Adrenal gland (tissue), 5 donors: ENCODE measurements at regions not wholly inside any gene's neighbourhood (a gene's known extent, or its start where the extent isn't known, plus 50 kb on each side); places are given as distances from the start of the nearest gene placed in this dataset.

Experiments
- CTCF ChIP-seq, 6 experiments: fragments of 450-650 bp in 4 of 6; fragments of 200-600 bp in 2 of 6; sonication (generic) in 1 of 6; IDR thresholded peaks; 1 replicate in 5 of 6; 2 replicates in 1 of 6; pipeline versions ENCODE4 v1.5.1 to v1.8.0; 2016 to 2021; ENCODE audit warnings: antibody characterized with exemption in 6 of 6, mild to moderate bottlenecking in 2 of 6, moderate library complexity in 1 of 6
- POLR2A ChIP-seq, 2 donors: fragments of 450-650 bp; IDR thresholded peaks; one replicate each; pipeline ENCODE4 v1.6.1; 2017; ENCODE audit warnings: antibody characterized with exemption in 2 of 2, mild to moderate bottlenecking in 2 of 2, moderate library complexity in 1 of 2
- donor health status: DM: no; HTN: no; CAD: no.

DNA sequence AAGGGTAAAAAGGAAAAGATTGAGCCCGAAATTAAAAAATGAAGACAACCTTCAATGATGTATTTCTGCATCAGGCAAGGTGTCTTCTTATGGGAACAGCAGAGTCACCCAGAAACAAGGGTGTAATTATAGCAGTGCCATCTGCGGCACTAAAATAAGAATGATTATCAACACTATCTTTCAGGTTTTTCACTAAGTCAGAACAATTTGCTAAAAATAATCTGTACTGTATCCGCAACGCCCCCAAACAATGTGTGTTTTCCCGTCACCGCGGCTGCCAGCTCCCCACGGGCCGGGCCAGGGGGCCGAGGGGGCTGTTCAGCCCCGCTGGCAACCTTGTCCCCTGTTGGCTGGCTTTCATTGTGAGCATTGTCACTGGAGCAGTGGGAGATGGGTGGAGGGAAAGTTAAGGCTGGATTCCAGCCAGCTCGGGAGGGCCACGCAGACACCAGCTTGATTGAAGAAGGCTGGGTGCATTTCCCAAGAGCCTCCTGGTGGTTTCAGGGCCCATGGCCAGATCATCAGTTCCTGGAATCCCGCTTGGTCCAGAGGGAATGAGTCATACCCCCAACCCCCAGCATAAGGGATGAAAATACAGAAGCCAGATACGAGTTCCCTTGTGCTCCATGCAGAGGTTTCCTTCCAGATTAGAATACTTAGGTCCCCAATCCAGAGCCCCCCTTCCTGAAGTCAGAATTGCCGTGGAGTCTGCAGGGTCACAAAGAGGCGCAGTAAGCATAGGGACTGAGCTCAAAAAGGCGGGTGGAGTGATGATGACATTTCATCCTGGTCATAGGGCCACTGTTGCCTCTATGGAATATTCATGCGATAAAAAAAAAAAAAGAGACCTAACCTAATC, 90.2 kb upstream of the KLF13 start:
- TF ChIP-seq CTCF (IDR thresholded peaks at IDR 0.05) (peak in 3 of 6 experiments; percentile 12 to 24 (median 13)), POLR2A (IDR thresholded peaks at IDR 0.05) (no peak)
